Mesodermal cell (in vitro differentiated cells): ENCODE measurements at regions not wholly inside any gene's neighbourhood (a gene's known extent, or its start where the extent isn't known, plus 50 kb on each side); places are given as distances from the start of the nearest gene placed in this dataset.

Source experiments
- H3K27ac ChIP-seq: 2 replicates; pipeline ENCODE4 v1.7.0; 2013; ENCODE audit warnings: mild to moderate bottlenecking, low read depth, low read length, moderate library complexity; ENCODE audit not compliant: severe bottlenecking
- H3K36me3 ChIP-seq: 2 replicates; pipeline ENCODE4 v1.7.1; 2013; ENCODE audit warnings: mild to moderate bottlenecking, low read length, moderate library complexity; ENCODE audit not compliant: control insufficient read depth, insufficient read depth
- H3K4me1 ChIP-seq: one replicate; pipeline ENCODE4 v1.7.1; 2013; ENCODE audit warnings: mild to moderate bottlenecking, low read length; ENCODE audit not compliant: insufficient read depth, control insufficient read depth, poor library complexity, severe bottlenecking
- H3K4me3 ChIP-seq: 2 replicates; pipeline ENCODE4 v1.7.0; 2013; ENCODE audit warnings: low read length, control low read depth, mild to moderate bottlenecking; ENCODE audit not compliant: insufficient read depth, poor library complexity, severe bottlenecking; ENCODE audit errors: extremely low read depth
- H3K9me3 ChIP-seq: 2 replicates; pipeline ENCODE4 v1.7.1; 2013; ENCODE audit warnings: mild to moderate bottlenecking, low read length, moderate library complexity; ENCODE audit not compliant: control insufficient read depth
- WGBS, 2 experiments: methylation state at CpG; one replicate each; pipeline ENCODE4 v1.1.5; 2013; ENCODE audit warnings: missing lambda C conversion rate in 2 of 2; ENCODE audit not compliant: insufficient coverage in 2 of 2; 5-methylcytosine and 5-hydroxymethylcytosine counted together

DNA sequence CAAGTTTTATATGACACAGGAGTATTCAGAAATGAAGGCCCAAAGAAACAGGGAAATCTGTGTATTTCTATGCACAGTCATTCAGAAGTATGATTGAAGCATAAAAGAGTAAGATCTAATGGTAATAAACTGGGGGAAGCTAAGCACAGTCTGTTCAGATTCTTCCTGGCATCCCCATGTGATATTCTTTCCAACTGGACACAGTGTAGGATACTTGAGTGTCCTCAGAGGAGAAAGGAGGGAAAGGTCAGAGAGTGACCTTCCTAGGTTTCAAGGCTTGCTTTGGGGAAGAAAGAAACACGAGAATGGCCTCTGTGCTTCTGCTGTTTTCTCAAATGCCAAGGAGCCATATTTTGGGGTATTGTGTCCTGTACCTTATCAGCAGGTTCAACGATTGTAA lies 1798.4 kb upstream of the WWC1 start:
- Histone ChIP-seq H3K27ac (no peak overlapping the region), H3K9me3 (no peaks in the 10 kb centered on the region), H3K4me1 (no peaks in the 10 kb centered on the region), H3K36me3 (no peaks in the 10 kb centered on the region), H3K4me3 (no peak overlapping the region)
- 100% methylated on average over 1 to 2 of the region's 2 CpGs for WGBS, 2 experiments

DNA sequence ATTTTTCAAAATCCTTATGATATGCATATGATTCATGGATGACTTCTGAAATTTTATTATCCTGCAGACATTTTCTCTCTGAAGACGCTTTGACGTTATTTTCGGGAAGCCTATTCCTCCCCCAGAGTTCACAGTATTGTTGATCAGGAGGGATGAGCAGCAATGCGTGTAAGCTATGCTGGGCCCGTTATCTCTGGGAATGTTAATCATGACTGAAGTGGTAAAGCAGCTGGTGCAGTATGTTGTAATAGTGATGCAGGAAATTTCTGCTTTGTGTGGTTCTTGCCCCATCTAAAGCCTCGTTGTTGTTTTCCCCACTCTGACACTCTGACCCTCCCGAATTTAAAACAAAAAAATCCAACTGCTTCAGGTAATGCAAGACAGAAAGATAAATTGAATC lies 1797.8 kb upstream of the WWC1 start:
- 92% methylated on average over 2 of the region's 7 CpGs; no CpG with 5 or more reads in 1 of the 2 experiments for WGBS, 2 experiments
- Histone ChIP-seq H3K36me3 (no peaks in the 10 kb centered on the region), H3K9me3 (no peaks in the 10 kb centered on the region), H3K4me3 (no peak overlapping the region), H3K27ac (no peak overlapping the region), H3K4me1 (no peaks in the 10 kb centered on the region)

DNA sequence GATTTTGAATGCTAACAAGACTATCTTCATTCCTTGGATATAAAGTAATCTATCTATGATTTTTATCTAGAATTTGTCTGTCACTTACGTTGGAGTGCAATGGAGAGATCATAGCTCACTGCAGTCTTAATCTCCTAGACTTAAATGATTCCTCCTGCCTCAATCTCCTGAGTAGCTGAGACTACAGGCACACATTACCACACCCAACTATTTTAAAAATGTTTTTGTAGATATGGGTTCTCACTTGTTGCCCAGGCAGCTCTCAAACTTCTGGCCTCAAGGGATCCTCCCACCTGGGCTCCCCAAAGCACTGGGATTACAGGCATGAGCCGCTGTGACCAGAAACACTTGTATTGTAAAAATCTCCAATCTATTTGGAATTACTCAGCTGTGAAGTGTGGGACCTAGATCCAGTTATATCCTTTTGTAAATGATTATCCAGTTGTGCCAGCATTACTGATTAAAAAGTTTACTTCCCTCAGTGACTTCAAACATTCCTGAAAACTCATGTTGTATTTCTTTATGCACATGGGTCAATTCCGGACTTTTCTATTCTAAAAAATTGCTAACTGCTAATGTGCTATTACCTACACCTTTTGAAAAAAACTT lies 1793.8 kb upstream of the WWC1 start:
- no peak overlapping the region for H3K4me3 ChIP-seq
- no peaks in the 10 kb centered on the region for H3K9me3 ChIP-seq
- H3K4me1 ChIP-seq = peaks cover 14% of the 10 kb centered on the region
- H3K36me3 ChIP-seq = no peaks in the 10 kb centered on the region
- WGBS, 2 experiments = no CpG with 5 or more reads among the region's 3 CpGs
- H3K27ac ChIP-seq = no peak overlapping the region

DNA sequence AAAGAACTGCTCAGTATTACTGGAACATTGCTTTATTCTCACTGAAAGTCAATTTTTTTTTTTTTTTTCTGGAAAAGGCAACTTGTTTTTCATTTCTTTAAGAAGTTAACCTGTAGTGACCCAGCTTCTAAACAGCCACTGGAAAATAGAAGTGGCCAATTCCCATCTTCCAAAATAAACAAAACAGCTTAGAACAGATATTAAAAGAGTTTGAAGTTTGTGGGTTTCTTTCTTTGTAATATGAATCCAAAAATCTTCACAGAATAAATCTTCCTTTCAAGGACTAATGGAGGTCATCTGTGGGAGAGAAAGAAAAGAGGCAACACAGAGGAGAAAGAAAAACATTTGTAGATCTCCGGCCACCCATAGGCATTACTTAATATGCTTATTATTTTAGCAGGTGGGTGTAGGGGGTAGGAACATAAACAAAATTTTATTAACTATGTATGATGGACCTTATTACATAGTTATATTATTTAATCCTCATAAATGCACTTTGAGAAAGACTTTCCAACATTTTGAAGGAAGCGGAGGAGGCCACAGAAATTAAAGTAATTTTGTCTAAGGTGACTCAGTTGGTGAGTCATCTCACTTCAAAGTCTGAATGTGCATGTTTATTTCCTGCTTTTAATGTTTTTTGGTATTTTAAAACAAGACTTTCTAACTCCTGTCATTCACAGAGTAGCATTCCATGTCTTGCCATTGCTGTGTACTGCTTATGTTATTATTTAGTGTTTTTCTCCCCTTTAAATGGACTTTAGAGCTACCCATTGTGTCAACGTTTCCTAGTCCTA lies 1791.8 kb upstream of the WWC1 start:
- WGBS, 2 experiments = no CpG with 5 or more reads among the region's 3 CpGs
- H3K4me1 ChIP-seq = peaks cover 14% of the 10 kb centered on the region
- no peak overlapping the region for H3K27ac ChIP-seq
- H3K36me3 ChIP-seq = no peaks in the 10 kb centered on the region
- H3K4me3 ChIP-seq = no peak overlapping the region
- H3K9me3 ChIP-seq = no peaks in the 10 kb centered on the region

DNA sequence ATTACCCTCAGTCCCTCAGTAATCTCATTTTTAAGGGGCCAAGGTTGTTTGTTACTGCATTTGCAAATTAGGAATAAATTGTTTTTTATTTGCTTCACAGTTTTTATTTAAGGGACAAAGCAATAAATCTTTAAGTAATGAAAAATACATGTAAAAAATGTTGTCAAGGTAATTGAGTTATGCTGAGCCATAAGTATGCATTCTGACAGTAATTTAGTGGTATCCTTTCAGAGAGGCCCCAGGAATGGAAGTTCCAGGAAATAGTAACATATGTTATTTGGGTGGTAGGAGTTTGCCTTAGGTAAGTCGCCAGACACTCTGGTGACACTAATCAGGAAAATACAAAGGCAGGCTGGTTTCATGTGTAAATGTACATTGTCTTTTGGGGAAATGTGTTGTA lies 1787.9 kb upstream of the WWC1 start:
- H3K4me3 ChIP-seq = no peak overlapping the region
- WGBS, 2 experiments = 90 to 100% methylated on average over 1 of the region's 1 CpG
- H3K36me3 ChIP-seq = no peaks in the 10 kb centered on the region
- H3K9me3 ChIP-seq = no peaks in the 10 kb centered on the region
- no peak overlapping the region for H3K27ac ChIP-seq
- peaks cover 14% of the 10 kb centered on the region for H3K4me1 ChIP-seq

DNA sequence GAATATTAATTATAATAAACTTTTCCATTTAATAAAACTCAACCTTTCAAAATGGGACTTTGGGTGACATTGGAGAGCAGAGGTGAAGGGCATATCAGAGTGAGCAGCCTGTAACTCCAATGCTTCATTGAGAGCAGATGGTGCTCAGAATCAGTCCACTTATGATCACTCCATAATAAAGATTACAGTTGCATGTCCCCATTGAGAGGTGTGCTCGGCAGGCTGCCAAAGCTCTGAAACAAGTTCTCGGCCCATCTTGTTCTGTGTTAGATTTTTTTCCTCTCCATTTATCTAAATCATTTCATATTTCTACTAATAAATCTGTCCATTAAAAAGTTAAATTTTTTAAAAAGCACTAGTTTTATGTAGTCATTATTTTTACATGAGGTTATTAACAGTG lies 1786.4 kb upstream of the WWC1 start:
- Histone ChIP-seq H3K36me3 (no peaks in the 10 kb centered on the region), H3K4me3 (no peak overlapping the region), H3K9me3 (no peaks in the 10 kb centered on the region), H3K4me1 (peaks cover 5% of the 10 kb centered on the region), H3K27ac (no peak overlapping the region)
- no CpG with 5 or more reads among the region's 2 CpGs for WGBS, 2 experiments

DNA sequence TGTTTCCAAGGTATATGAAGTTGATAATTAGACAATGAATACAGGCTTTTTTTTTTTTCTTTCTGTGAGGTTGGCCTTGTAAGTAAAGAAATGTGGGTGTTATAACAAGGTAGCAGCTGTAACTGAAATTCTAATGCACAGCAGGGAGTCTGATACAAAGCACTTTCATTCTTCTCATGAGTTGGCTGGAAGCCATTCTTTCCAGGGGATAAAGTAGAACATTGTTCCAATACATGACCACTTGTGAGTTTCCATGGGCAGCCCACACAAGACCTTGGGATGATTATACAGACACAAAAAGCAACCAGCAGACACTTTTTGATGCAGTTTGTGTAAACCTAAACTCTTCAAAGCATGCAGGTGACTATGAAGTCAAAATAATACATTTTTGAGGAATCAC lies 1785.9 kb upstream of the WWC1 start:
- peaks cover under 1% of the 10 kb centered on the region for H3K4me1 ChIP-seq
- no peak overlapping the region for H3K27ac ChIP-seq
- no peaks in the 10 kb centered on the region for H3K36me3 ChIP-seq
- H3K9me3 ChIP-seq = no peaks in the 10 kb centered on the region
- no peak overlapping the region for H3K4me3 ChIP-seq

DNA sequence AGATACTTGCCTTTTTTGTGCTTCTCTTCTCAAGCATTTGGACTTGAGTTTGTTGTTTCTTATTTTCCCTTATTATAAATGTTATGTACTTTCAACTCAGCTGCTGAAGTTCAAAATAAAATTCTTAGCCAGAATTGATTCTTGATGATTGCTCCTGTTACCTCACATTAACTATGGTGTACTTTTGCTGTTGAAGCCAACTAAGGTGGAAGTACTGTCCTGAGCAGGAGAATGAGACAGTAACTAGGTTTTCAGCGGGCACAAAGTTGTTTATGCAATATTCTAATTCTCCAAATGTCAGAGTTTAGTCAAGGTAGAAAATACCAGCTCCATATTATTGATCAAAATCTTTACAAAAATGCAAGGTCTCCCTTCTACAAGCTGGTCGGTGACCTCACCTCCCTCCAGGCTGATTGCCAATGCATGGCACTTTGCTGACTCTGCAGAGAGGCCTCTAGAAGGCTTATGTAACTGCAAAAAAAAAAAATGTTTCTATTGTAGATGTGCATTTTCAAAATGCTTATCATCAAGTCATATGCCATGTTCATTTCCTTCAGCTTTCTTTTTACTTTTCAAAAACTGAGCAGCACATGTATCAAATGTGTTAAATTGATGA lies 1783.5 kb upstream of the WWC1 start:
- no CpG with 5 or more reads among the region's 2 CpGs for WGBS, 2 experiments

DNA sequence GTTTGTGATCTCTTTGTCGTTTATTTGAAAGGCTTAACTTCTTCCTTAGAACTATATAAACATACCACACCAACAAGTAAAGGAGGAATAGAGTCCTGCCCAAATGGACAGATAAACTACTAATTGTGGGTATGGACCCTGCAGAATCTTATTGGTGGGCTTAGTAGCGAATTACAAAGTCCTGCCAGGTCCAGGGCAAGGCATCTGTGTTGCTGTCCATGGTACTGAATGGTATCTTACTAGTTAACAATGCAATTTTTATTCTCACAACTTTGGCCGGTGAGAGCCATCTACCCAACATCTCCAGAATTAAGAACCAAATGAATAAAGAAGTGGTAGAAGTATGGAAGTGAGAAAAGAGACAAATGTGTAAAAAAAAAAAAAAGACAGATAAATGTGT lies 1782.4 kb upstream of the WWC1 start:
- WGBS, 2 experiments = no CpG with 5 or more reads among the region's 3 CpGs
- Histone ChIP-seq H3K27ac (no peak overlapping the region), H3K4me3 (no peak overlapping the region), H3K9me3 (no peaks in the 10 kb centered on the region), H3K36me3 (no peaks in the 10 kb centered on the region), H3K4me1 (no peaks in the 10 kb centered on the region)

More for the DNA sequence above, 1783.5 kb upstream of the WWC1 start:
- Histone ChIP-seq H3K9me3 (no peaks in the 10 kb centered on the region), H3K36me3 (no peaks in the 10 kb centered on the region), H3K4me3 (no peak overlapping the region), H3K4me1 (no peaks in the 10 kb centered on the region), H3K27ac (no peak overlapping the region)

DNA sequence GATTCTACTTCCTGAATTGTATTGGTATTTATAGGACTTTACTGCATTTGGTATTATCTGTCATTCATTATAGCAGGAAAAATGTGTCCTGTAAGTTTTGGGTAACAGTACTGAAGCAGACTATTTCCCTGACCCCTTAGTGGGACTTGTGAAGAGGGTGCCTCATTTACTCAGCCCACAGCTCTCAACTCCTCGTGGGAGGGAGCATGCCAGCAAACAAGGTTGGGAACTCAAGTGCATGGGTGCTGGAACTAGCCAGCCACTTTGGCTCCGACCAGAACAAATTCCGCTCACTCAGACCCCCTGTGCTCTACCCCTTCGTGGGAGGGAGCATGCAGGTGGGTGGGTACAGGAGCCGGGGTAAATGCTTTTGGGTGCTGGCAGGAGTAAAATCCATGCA lies 1773.5 kb upstream of the WWC1 start:
- WGBS, 2 experiments = 87 to 97% methylated on average over 3 to 4 of the region's 5 CpGs
- Histone ChIP-seq H3K4me3 (no peak overlapping the region), H3K27ac (no peak overlapping the region), H3K9me3 (no peaks in the 10 kb centered on the region), H3K36me3 (no peaks in the 10 kb centered on the region), H3K4me1 (no peaks in the 10 kb centered on the region)

DNA sequence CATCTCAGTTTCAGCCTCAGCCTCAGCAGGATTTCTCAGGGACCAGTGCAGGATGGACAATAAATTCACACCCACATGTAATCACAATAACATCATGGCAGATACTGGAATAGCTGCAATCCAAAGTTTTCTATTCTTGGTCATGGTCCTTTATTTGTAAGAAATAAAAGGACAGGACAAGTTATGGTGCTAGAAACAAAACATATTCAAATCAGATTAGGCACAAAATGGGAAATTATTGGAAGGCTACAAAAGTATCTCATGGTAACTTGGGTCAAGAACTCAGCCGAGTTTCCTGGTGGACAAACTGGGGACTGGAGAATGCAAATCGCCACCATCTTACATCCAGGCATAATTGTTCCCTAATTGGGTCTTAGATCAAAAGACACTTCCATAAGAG lies 1768.2 kb upstream of the WWC1 start:
- no peaks in the 10 kb centered on the region for H3K9me3 ChIP-seq
- H3K36me3 ChIP-seq = no peaks in the 10 kb centered on the region
- 83 to 86% methylated on average over 1 to 2 of the region's 2 CpGs for WGBS, 2 experiments

More for the DNA sequence above, 1768.2 kb upstream of the WWC1 start:
- Histone ChIP-seq H3K27ac (no peak overlapping the region), H3K4me1 (no peaks in the 10 kb centered on the region), H3K4me3 (no peak overlapping the region)
